HG03558 (cell line): ENCODE measurements at regions not wholly inside any gene's neighbourhood (a gene's known extent, or its start where the extent isn't known, plus 50 kb on each side); places are given as distances from the start of the nearest gene placed in this dataset.
"Not testable (repeated sequence)": the region's sequence is repeated elsewhere in the genome, so short reads cannot be mapped to it uniquely, and the experiment has no call there.

Source experiments
- ATAC-seq: cut with Tn5 transposase; IDR thresholded peaks from one replicate; pipeline ENCODE4 v1.9.1; 2021; ENCODE audit warnings: moderate number of reproducible peaks; ENCODE audit not compliant: unreplicated experiment; ENCODE audit errors: extremely low read depth

- peak; percentile 99 for ATAC-seq
Observed at GRCh38 chr4:170259631-170260153, 169.9 kb upstream of the AADAT start.

DNA sequence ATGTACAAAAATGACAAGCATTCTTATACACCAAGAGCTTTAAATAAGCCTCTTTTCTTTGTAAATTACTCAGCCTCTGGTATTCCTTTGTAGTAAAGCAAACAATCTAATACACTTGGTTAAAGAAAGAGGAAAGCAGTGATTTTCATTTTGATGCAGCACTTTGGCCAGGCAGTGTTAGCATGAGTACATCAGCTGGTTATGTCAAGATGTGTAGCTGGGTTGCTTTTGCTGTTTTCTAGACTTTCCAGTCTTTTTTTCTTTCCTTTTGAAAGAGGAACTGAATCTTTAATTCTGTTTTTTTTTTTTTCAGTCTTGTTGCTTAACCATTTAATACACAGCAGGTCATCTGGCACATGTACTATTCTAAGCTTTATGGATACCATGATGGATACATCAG lies 167.1 kb upstream of the AADAT start:
- ATAC-seq: no peak

DNA sequence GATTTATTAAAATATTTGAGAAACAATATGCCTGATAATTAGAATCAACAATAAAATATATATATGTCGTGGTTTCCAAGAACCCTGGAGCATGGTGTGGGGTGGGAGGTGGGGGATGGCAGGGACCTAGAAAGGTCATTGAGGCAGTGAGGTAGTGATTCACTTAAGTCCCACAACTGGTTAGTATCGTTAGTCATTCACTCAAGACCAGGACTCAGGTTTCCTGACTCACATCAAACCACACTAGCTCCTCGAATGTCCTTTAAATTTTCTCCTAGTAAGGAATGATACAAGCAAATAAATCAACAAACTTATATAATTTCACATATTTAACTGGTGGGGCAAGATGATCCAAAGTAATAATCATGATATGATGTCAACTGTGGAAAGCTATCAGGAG lies 158.8 kb upstream of the AADAT start:
- ATAC-seq: no peak

DNA sequence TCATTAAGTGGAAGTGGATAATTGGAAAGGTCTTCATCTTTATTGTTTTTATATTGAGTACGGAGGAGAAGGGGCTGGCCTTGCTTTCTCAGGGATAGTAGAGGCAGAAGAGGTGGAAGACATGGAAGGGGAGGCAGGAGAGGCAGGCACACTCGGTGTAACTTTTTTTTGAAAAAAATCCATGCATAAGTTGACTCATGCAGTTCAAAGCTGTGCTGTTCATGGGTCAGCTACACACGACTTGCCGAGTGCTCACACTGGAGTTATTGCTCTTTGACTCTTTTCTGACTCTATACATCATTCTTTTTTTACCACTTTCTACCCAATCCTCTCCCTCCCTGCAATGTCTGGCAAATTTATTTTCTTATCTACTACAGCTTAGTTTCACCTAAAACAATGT lies 158.3 kb upstream of the AADAT start:
- ATAC-seq: no peak

GRCh38 chr4:170247596-170247995 lies 157.8 kb upstream of the AADAT start:
- ATAC-seq: no peak

- no peak for ATAC-seq
Observed at GRCh38 chr4:170243662-170244288, 154.0 kb upstream of the AADAT start.

DNA sequence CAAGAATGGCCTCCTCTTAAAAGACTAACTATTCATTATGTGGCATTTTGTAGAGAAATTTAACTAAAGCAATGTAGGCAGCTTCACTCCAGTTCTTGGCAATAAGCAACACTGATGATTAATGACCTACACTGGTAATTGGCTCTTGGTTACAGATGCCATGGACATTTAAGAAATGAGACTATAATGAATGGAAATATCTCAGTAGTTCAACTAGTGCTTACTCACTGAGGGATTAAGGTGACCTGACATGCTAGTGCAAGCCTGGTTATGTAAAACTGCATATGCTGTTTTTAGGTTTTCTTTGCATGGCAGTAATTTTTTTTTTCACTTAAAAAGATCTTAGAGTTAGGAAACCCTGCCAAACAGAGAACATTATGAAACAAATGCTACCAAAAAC lies 152.7 kb upstream of the AADAT start:
- no peak for ATAC-seq

GRCh38 chr4:170234800-170235199 lies 145.0 kb upstream of the AADAT start:
- ATAC-seq: no peak

GRCh38 chr4:170231377-170231776 lies 141.6 kb upstream of the AADAT start:
- no peak for ATAC-seq

- no peak for ATAC-seq
Observed at GRCh38 chr4:170230242-170230641, 140.5 kb upstream of the AADAT start.

DNA sequence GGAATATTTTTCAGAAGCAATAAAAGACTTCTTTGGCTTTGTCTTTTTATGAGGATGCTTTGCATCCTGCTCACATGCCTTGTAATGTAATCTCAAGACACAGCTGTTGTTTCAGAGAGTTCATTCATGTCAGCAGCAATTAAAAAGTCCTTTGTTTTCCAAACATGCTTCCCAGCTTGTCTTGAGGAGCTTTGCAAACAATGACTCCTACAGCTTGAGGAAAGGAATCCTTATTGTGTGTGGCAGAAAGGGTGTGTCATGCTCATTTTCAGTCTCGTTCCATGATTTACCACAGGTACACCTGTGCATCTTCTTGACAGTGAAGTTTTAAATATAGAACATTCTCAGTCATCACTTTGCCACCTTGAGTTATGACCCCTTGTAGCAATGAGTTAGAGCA lies 139.2 kb upstream of the AADAT start:
- no peak for ATAC-seq

- no peak for ATAC-seq
Observed at GRCh38 chr4:170227928-170228327, 138.2 kb upstream of the AADAT start.

- no peak for ATAC-seq
Observed at GRCh38 chr4:170226288-170226687, 136.5 kb upstream of the AADAT start.

- no peak for ATAC-seq
Observed at GRCh38 chr4:170214731-170215130, 125.0 kb upstream of the AADAT start.

GRCh38 chr4:170214101-170214500 lies 124.3 kb upstream of the AADAT start:
- ATAC-seq: no peak

DNA sequence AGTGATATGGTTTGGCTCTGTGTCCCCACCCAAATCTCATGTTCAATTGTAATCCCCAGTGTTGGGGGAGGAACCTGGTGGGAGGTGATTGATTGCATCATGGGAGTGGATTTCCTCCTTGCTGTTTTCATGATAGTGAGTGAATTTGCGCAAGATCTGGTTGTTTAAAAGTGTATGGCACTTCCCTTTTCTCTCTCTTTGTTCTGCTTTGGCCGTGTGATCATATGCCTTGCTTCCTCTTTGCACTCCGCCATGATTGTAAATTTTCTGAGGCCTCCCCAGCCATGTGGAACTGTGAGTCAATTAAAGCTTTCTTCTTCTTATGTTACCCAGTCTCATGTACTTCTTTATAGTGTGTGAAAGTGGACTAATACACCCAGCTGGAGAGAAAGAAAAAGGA lies 113.0 kb upstream of the AADAT start:
- no peak for ATAC-seq

- no peak for ATAC-seq
Observed at GRCh38 chr4:170198747-170199146, 109.0 kb upstream of the AADAT start.

DNA sequence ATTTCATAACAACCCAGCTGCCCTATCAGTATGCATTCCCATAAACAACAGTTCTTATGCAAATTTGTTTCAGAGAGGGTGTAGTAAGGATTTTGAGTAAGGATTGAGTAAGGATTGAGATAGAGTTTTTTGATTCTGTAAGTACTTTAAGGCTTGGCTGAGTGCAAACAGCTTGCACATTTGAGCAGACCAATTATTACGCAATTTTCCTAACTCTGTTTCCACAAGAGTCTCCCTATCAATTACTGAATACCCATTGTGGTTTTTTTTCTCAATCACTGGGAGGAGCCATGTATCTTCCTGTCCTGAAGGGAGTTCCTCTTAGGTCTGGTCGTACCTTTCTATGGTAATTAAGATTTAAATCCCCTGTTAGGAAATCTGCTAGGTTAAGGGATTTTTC lies 105.0 kb upstream of the AADAT start:
- ATAC-seq: not testable (repeated sequence)

- no peak for ATAC-seq
Observed at GRCh38 chr4:170193496-170193895, 103.7 kb upstream of the AADAT start.

DNA sequence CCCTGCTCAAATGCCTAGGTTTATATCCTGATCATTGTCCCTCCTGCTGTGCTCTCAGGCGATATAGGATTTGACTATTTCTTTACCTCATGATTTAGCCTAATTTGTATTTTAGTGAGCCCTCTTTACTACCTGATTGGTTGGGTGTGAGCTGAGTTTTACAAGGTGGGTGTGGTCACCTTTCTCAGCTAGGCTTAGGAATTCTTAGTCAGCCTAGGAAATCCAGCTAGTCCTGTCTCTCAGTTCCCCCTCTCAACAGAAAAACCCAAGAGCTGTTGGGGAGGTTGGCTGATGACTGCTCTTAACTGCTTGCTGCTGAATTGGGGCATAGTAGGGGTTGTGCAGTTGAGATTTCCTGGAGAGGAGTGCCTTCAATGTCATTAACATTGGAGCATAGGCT lies 100.5 kb upstream of the AADAT start:
- no peak for ATAC-seq

DNA sequence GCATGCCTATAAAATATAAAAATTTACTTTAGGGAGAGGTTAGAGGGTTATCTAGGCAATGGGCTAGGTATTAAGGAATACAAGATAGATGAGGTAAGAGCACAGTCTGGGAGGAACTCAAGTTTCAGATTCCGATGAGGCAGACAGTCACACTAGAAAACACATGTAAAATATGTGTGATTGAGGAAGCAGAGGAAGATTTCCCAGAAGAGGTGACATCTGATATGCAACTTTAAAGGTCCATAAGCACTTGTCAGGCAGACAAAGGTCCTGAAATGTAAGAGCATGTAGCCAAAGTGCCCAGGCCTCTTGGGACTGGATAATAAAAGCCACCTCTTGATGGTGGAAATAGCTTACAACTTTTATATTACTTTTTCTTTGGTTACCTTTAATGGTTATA lies 81.1 kb upstream of the AADAT start:
- no peak for ATAC-seq

DNA sequence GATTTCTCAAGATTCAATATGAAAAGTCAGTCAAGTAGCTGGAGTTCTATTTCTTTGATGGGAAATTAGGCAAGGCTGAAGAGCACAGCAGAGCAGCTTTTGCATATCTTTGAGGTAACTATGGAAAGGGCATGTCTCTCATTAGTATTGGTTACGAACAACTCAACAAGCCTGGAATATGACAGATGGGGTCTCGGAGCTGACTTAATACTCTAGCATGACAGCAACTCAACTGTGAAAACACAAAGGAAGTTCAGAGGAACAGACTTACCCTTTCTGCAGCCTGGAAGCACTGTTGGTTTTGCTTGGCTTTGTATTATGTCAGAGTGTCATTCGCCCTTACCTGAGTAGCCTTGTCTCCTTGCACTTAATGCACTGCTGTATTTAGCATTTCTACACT lies 79.9 kb upstream of the AADAT start:
- no peak for ATAC-seq

DNA sequence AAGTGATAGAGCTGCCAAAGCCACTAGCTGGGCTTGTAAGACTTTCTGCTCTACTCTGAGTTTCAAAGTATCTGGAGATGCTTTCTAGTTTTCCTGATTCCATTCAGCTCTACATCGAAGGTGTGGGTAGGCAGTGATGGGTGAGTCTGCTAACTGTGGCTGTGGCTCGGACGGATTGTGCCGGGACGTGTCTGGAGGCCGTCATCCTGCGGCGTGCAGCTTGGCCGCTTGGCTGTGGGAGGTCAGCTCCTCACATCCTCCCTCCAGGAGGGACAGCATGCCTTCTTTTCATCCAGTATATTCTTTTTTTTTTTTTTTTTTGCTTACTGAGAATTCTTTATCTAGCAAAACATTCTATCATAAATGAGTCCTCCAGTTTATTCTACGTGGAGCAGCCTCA lies 77.9 kb upstream of the AADAT start:
- no peak for ATAC-seq
